ENCODE measurements at regions not wholly inside any gene's neighbourhood (a gene's known extent, or its start where the extent isn't known, plus 50 kb on each side); places are given as distances from the start of the nearest gene placed in this dataset.

- no peaks in the 10 kb centered on the region for H3K79me2 ChIP-seq
- H3K4me3 ChIP-seq (ENCODE audit: low read depth, low read length), result no peak overlapping the region
- no peak overlapping the region for H3K27ac ChIP-seq
- no peak for TF ChIP-seq CTCF (IDR thresholded peaks at IDR 0.05)
- no peaks in the 10 kb centered on the region for H3K27me3 ChIP-seq (ENCODE audit: control insufficient read depth, insufficient read depth, low read length)
- no peak overlapping the region for H3K9ac ChIP-seq
- no peaks in the 10 kb centered on the region for H3K36me3 ChIP-seq (ENCODE audit: control insufficient read depth, insufficient read depth, low read length)
- no peaks in the 10 kb centered on the region for H3K9me3 ChIP-seq (ENCODE audit: control insufficient read depth, low read length)
- H3K4me2 ChIP-seq (ENCODE audit: low read length), result no peak overlapping the region
- no peaks in the 10 kb centered on the region for H3K4me1 ChIP-seq
- H2AFZ ChIP-seq, result no peak overlapping the region
These were observed 245.4 kb upstream of the SPTLC3 start for GRCh38 chr20:12763406-12763805.

GRCh38 chr20:12764053-12764452, 244.7 kb upstream of the SPTLC3 start:
- Histone ChIP-seq H3K9me3 (ENCODE audit: control insufficient read depth, low read length) (no peaks in the 10 kb centered on the region), H3K79me2 (no peaks in the 10 kb centered on the region), H3K27ac (no peak overlapping the region), H2AFZ (no peak overlapping the region), H3K4me1 (no peaks in the 10 kb centered on the region), H3K36me3 (ENCODE audit: control insufficient read depth, insufficient read depth, low read length) (no peaks in the 10 kb centered on the region), H3K4me3 (ENCODE audit: low read depth, low read length) (no peak overlapping the region), H3K4me2 (ENCODE audit: low read length) (no peak overlapping the region), H3K9ac (no peak overlapping the region), H3K27me3 (ENCODE audit: control insufficient read depth, insufficient read depth, low read length) (no peaks in the 10 kb centered on the region)
- TF ChIP-seq CTCF (IDR thresholded peaks at IDR 0.05), result no peak

GRCh38 chr20:12764851-12765250, 243.9 kb upstream of the SPTLC3 start:
- H3K4me3 ChIP-seq (ENCODE audit: low read depth, low read length), result no peak overlapping the region
- no peaks in the 10 kb centered on the region for H3K9me3 ChIP-seq (ENCODE audit: control insufficient read depth, low read length)
- H3K27ac ChIP-seq, result no peak overlapping the region
- no peaks in the 10 kb centered on the region for H3K79me2 ChIP-seq
- no peak overlapping the region for H3K9ac ChIP-seq
- H3K36me3 ChIP-seq (ENCODE audit: control insufficient read depth, insufficient read depth, low read length), result no peaks in the 10 kb centered on the region
- H3K4me1 ChIP-seq, result no peaks in the 10 kb centered on the region
- no peaks in the 10 kb centered on the region for H3K27me3 ChIP-seq (ENCODE audit: control insufficient read depth, insufficient read depth, low read length)
- H2AFZ ChIP-seq, result no peak overlapping the region
- H3K4me2 ChIP-seq (ENCODE audit: low read length), result no peak overlapping the region
- TF ChIP-seq CTCF (IDR thresholded peaks at IDR 0.05), result no peak

GRCh38 chr20:12773936-12774335, 234.8 kb upstream of the SPTLC3 start:
- TF ChIP-seq CTCF (IDR thresholded peaks at IDR 0.05), result no peak
- H3K27me3 ChIP-seq (ENCODE audit: control insufficient read depth, insufficient read depth, low read length), result no peaks in the 10 kb centered on the region
- H3K27ac ChIP-seq, result no peak overlapping the region
- no peaks in the 10 kb centered on the region for H3K4me1 ChIP-seq
- no peaks in the 10 kb centered on the region for H3K9me3 ChIP-seq (ENCODE audit: control insufficient read depth, low read length)
- H3K79me2 ChIP-seq, result no peaks in the 10 kb centered on the region
- H3K4me2 ChIP-seq (ENCODE audit: low read length), result no peak overlapping the region
- no peak overlapping the region for H3K9ac ChIP-seq
- H2AFZ ChIP-seq, result no peak overlapping the region
- no peak overlapping the region for H3K4me3 ChIP-seq (ENCODE audit: low read depth, low read length)
- H3K36me3 ChIP-seq (ENCODE audit: control insufficient read depth, insufficient read depth, low read length), result no peaks in the 10 kb centered on the region

- Histone ChIP-seq H3K79me2 (no peaks in the 10 kb centered on the region), H3K27me3 (ENCODE audit: control insufficient read depth, insufficient read depth, low read length) (no peaks in the 10 kb centered on the region), H3K9me3 (ENCODE audit: control insufficient read depth, low read length) (no peaks in the 10 kb centered on the region), H3K4me3 (ENCODE audit: low read depth, low read length) (no peak overlapping the region), H3K27ac (no peak overlapping the region), H3K4me1 (no peaks in the 10 kb centered on the region), H3K9ac (no peak overlapping the region), H3K36me3 (ENCODE audit: control insufficient read depth, insufficient read depth, low read length) (no peaks in the 10 kb centered on the region), H3K4me2 (ENCODE audit: low read length) (peak overlapping the region; percentile 10), H2AFZ (no peak overlapping the region)
- no peak for TF ChIP-seq CTCF (IDR thresholded peaks at IDR 0.05)
These were observed 233.7 kb upstream of the SPTLC3 start for GRCh38 chr20:12775041-12775440.
